GM12873 (cell line): ENCODE measurements at regions not wholly inside any gene's neighbourhood (a gene's known extent, or its start where the extent isn't known, plus 50 kb on each side); places are given as distances from the start of the nearest gene placed in this dataset.

ENCODE experiments used
- TF ChIP-seq, protein P1 (sequence below): IDR thresholded peaks from 2 replicates; pipeline ENCODE4 v1.5.1; 2012; ENCODE audit warnings: low read depth, mild to moderate bottlenecking, moderate library complexity, low read length, control low read depth; ENCODE audit not compliant: insufficient read depth; ENCODE audit errors: missing control alignments

DNA sequence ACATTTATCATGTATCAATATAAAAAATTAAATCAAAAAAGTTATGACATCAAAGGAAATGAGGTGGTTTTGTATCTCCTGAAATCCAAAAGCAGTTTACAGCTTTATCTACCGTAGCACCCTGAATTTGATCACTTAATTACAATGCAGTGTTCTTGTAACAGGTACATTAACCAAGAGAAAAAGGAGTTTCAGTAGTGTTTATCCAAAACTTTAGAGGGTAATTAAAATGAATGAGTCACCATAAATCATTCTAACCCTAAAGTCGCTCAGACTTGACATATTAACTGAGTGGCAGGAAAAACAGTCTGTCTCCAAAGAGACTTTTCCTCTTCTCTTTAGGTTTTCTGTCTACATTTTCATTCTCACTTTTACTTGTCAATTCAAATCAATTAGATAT, 907.6 kb upstream of the EPHA5 start:
- TF ChIP-seq, protein P1, sequence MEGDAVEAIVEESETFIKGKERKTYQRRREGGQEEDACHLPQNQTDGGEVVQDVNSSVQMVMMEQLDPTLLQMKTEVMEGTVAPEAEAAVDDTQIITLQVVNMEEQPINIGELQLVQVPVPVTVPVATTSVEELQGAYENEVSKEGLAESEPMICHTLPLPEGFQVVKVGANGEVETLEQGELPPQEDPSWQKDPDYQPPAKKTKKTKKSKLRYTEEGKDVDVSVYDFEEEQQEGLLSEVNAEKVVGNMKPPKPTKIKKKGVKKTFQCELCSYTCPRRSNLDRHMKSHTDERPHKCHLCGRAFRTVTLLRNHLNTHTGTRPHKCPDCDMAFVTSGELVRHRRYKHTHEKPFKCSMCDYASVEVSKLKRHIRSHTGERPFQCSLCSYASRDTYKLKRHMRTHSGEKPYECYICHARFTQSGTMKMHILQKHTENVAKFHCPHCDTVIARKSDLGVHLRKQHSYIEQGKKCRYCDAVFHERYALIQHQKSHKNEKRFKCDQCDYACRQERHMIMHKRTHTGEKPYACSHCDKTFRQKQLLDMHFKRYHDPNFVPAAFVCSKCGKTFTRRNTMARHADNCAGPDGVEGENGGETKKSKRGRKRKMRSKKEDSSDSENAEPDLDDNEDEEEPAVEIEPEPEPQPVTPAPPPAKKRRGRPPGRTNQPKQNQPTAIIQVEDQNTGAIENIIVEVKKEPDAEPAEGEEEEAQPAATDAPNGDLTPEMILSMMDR, result no peak

DNA sequence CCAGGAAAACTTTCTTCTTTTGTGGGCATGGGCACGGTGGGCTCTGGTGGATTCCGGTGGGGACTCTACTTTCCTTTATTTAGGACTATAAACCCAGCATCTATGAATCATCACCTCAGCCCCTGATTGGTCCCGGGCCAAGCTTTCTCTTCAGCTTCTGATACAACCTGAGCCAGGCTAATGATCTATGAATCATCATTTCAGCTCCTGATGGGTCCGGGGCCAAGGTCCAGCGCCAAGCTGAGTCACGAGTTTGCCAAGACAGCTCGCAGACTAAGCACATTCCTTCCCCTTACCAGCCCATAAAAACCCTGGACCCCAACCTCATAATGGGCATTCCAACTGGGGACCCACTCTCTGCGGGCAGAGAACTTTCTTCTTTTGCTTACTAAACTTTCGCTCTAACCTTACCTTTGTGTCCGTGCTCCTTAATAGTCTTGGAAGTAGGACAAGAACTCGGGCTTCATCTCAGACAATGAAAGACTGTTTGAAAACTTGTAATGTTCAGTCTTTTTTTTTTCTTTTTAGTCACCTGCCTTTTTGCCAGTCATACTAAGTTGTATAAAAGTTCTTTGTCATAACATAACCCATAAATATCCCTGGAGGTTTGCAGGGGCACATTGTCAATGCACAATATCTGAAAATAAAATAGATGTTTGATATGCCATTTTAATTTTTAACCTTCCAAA, 904.9 kb upstream of the EPHA5 start:
- TF ChIP-seq, protein P1, result no peak

DNA sequence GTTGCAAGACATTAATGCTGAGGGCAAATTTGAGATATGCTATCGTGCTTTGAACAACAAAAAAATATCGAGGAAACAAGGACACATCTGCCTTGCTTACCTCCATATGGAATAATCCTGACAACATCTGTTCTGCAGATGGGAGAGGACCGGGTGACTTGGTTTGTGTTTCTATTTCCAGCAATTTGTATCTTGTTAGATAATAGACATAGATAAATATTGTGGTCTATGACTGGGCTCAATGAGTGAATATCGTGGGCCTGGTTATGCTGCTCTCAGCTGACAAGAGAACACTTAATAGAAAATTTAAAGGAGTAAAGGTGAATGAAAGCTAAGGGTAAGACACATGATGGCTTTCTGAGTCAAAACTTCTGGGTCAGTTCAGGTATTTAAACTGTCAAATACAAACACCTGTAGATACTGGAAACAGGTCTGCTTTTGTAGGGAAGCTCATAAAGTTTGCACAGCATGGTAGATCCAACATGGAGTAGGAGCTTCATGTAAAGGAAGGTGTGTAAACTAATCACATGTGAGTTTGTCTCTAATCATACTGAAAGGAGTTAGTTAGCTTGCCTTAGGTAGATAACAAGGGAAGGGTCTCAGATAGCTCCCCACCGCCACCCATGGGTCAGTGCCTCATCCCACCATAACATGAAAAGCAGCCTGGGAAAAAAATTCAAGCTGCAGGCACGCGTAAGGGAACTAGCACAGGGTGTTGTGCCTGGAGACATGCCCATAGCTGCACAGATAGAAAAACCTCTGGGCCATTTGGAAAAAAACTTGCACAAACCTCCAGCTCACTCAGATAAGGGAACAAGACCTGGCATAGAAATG, 904.1 kb upstream of the EPHA5 start:
- TF ChIP-seq, protein P1, result no peak

DNA sequence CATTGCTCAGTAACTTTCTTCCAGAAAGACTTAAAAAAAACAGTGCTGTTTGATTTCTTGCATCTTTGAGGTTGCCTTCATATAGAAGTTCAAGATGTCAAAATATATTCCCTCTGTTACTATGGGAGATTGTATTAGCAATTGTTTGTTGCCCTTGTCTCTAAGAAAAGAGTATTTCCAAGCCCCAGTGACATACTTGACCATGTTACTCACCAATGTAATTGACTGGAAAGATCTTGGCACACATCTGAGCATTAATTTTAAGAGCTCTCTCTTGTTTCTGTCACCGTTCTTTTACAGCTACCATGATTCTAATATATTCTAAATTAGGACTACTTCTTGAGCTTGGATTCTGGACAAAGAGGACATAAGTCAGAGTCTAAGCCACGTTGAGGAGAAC, 902.7 kb upstream of the EPHA5 start:
- TF ChIP-seq, protein P1, result no peak

DNA sequence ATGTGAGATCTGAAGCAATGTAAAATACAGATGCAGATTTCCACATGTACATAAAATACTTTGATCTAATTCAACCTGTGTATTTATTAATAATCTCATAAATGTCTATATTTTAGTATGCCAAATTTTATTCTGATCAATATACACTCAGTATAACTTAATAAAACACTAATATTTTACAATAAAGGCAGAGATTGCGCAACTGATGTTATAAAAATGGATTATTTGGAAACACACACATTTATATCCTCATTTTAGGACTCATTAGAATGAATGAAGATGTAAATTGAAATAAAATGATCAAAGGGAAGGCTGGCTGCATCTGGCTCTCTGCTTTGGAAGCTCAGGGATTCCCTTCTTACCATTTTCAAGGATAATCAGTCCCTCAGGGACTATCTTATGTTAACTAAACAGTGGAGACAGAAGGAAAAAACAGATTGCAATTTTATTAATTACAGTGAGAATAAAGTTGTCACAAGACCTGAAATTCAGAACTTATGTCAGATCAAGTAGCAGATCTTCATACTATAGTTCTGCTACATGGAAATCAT, 900.9 kb upstream of the EPHA5 start:
- TF ChIP-seq, protein P1, result no peak

DNA sequence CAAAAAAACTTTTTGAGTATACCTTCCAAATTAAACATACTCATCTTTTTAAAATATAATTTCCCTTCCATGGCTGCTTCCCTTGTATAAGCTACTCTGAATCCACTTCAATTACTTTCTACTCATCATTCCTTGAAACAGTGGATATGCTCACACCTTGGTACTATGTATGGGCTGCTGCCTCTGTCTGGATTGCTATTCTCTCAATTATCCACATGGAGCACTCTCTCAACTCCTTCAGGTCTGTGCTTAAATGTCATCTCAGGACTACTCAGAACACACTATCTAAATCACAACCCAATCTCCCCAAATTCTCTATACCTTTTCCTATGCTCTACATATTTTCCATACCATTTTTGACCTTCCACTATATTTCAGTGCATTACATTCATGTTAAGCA, 898.9 kb upstream of the EPHA5 start:
- TF ChIP-seq, protein P1, result no peak

DNA sequence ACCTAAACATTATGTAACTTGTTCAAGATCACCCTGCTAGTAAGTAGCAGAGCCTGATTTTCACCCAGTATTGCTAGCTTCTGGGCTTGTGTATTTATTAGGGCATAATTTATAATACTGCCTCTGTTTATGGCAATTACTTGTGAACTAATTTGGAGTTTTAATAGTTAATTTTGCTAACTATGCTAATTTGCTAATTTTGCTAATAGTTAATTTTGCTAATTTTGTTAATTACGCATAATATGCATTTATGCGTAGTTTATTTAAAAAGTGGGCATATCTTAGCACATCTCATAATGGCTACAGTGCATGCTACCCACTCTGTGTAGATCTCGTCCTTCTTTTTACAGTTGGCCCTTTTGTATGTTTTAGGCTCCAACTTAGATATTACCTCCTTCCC, 898.1 kb upstream of the EPHA5 start:
- TF ChIP-seq, protein P1, result no peak
